Tibial artery (tissue), 4 donors: ENCODE measurements at regions not wholly inside any gene's neighbourhood (a gene's known extent, or its start where the extent isn't known, plus 50 kb on each side); places are given as distances from the start of the nearest gene placed in this dataset.

Experiments
- DNase-seq, 2 donors: peaks; one replicate each; pipeline ENCODE4 v3.0.0-alpha.2; 2019
- H3K27ac ChIP-seq, 2 donors: fragments of 200-600 bp; sonication (generic) in 1 of 2; 1 replicate in 1 of 2; 2 replicates in 1 of 2; pipeline ENCODE4 v1.5.1; 2018 to 2019; ENCODE audit warnings: mild to moderate bottlenecking in 1 of 2
- H3K27me3 ChIP-seq, 2 donors: fragments of 200-600 bp; sonication (generic) in 1 of 2; one replicate each; pipeline versions ENCODE4 v1.5.1 to v1.6.0; 2016 to 2019
- H3K36me3 ChIP-seq, 3 donors: fragments of 200-600 bp; sonication (generic) in 2 of 3; one replicate each; pipeline ENCODE4 v1.5.1; 2016 to 2019; ENCODE audit warnings: mild to moderate bottlenecking in 2 of 3
- H3K4me1 ChIP-seq, 4 donors: fragments of 200-600 bp; sonication (generic) in 2 of 4; 1 replicate in 3 of 4; 2 replicates in 1 of 4; pipeline ENCODE4 v1.5.1; 2016 to 2019
- H3K4me3 ChIP-seq, 2 donors: fragments of 200-600 bp; sonication (generic) in 1 of 2; 1 replicate in 1 of 2; 2 replicates in 1 of 2; pipeline ENCODE4 v1.5.1; 2018 to 2019; ENCODE audit warnings: mild to moderate bottlenecking in 2 of 2
- H3K9me3 ChIP-seq, 3 donors: fragments of 200-600 bp; sonication (generic) in 1 of 3; one replicate each; pipeline ENCODE4 v1.5.1; 2016 to 2019
- CTCF ChIP-seq, 2 experiments: fragments of 200-600 bp in 1 of 2; fragments of 450-650 bp in 1 of 2; IDR thresholded peaks; one replicate each; pipeline ENCODE4 v1.5.1; 2017 to 2019; ENCODE audit warnings: antibody characterized with exemption in 2 of 2, mild to moderate bottlenecking in 1 of 2, moderate library complexity in 1 of 2
- intact Hi-C: fragments of 100-400 bp; cut with DNase I; formaldehyde crosslinking; loops from one replicate; pipeline ENCODE4 v1.15.0; 2023; ENCODE audit warnings: low total_unique reads

- TF ChIP-seq CTCF (IDR thresholded peaks at IDR 0.05), result no peak
- Histone ChIP-seq H3K36me3 (no peaks in the 10 kb centered on the region), H3K9me3 (no peaks in the 10 kb centered on the region), H3K4me1 (peaks cover 0 to 46% (median 33%) of the 10 kb centered on the region in 4 donors), H3K27me3 (no peaks in the 10 kb centered on the region), H3K4me3 (no peak overlapping the region), H3K27ac (peak overlapping the region; percentile 49 to 56)
- intact Hi-C loops, result no loop called here
- peak; percentile 43 to 66 for DNase-seq
Measured at GRCh38 chr14:30227876-30228275, 300.2 kb upstream of the PRKD1 start.

GRCh38 chr14:30230719-30231118, 303.1 kb upstream of the PRKD1 start:
- Histone ChIP-seq H3K4me1 (peaks cover 0 to 18% (median 12%) of the 10 kb centered on the region in 4 donors), H3K27ac (no peak overlapping the region), H3K4me3 (no peak overlapping the region), H3K27me3 (no peaks in the 10 kb centered on the region), H3K36me3 (no peaks in the 10 kb centered on the region), H3K9me3 (no peaks in the 10 kb centered on the region)
- DNase-seq, result no peak
- intact Hi-C loops, result no loop called here
- no peak for TF ChIP-seq CTCF (IDR thresholded peaks at IDR 0.05)

GRCh38 chr14:30234966-30235365, 307.3 kb upstream of the PRKD1 start:
- DNase-seq, result no peak
- Histone ChIP-seq H3K4me3 (no peak overlapping the region), H3K4me1 (no peaks in the 10 kb centered on the region), H3K27me3 (no peaks in the 10 kb centered on the region), H3K27ac (no peak overlapping the region), H3K9me3 (no peaks in the 10 kb centered on the region), H3K36me3 (no peaks in the 10 kb centered on the region)
- intact Hi-C loops, result no loop called here
- TF ChIP-seq CTCF (IDR thresholded peaks at IDR 0.05), result no peak

GRCh38 chr14:30235485-30235884, 307.8 kb upstream of the PRKD1 start:
- Histone ChIP-seq H3K4me1 (no peaks in the 10 kb centered on the region), H3K9me3 (no peaks in the 10 kb centered on the region), H3K27ac (no peak overlapping the region), H3K4me3 (no peak overlapping the region), H3K36me3 (no peaks in the 10 kb centered on the region), H3K27me3 (no peaks in the 10 kb centered on the region)
- intact Hi-C loops, result no loop called here
- DNase-seq, result no peak
- TF ChIP-seq CTCF (IDR thresholded peaks at IDR 0.05), result no peak

GRCh38 chr14:30238936-30239335, 311.3 kb upstream of the PRKD1 start:
- no peak for DNase-seq
- TF ChIP-seq CTCF (IDR thresholded peaks at IDR 0.05), result no peak
- H3K4me1 ChIP-seq, result no peaks in the 10 kb centered on the region
- no peaks in the 10 kb centered on the region for H3K9me3 ChIP-seq
- intact Hi-C loops, result no loop called here
- no peak overlapping the region for H3K27ac ChIP-seq
- H3K27me3 ChIP-seq, result no peaks in the 10 kb centered on the region
- H3K36me3 ChIP-seq, result no peaks in the 10 kb centered on the region
- H3K4me3 ChIP-seq, result no peak overlapping the region

- no peak overlapping the region for H3K4me3 ChIP-seq
- no peaks in the 10 kb centered on the region for H3K4me1 ChIP-seq
- no peak for TF ChIP-seq CTCF (IDR thresholded peaks at IDR 0.05)
- no peaks in the 10 kb centered on the region for H3K9me3 ChIP-seq
- no peaks in the 10 kb centered on the region for H3K27me3 ChIP-seq
- no peak overlapping the region for H3K27ac ChIP-seq
- DNase-seq, result no peak
- intact Hi-C loops, result no loop called here
- no peaks in the 10 kb centered on the region for H3K36me3 ChIP-seq
Measured at GRCh38 chr14:30240018-30240417, 312.4 kb upstream of the PRKD1 start.
